Endothelial cell (in vitro differentiated cells): ENCODE measurements at regions not wholly inside any gene's neighbourhood (a gene's known extent, or its start where the extent isn't known, plus 50 kb on each side); places are given as distances from the start of the nearest gene placed in this dataset.

Experiments
- DNase-seq: peaks from one replicate; pipeline ENCODE4 v3.0.0; 2021; ENCODE audit warnings: low spot score
- H3K27ac Mint-ChIP-seq: one replicate; pipeline ENCODE4 v1.8.0; 2021; ENCODE audit warnings: mixed read lengths, inconsistent platforms; ENCODE audit not compliant: unreplicated experiment
- H3K27me3 Mint-ChIP-seq: one replicate; pipeline ENCODE4 v1.8.0; 2021; ENCODE audit warnings: mild to moderate bottlenecking, moderate library complexity, mixed read lengths, inconsistent platforms; ENCODE audit not compliant: unreplicated experiment
- H3K36me3 Mint-ChIP-seq: one replicate; pipeline ENCODE4 v1.8.0; 2021; ENCODE audit warnings: mild to moderate bottlenecking, low read depth, mixed read lengths, inconsistent platforms; ENCODE audit not compliant: unreplicated experiment
- H3K4me1 Mint-ChIP-seq: one replicate; pipeline ENCODE4 v1.8.0; 2021; ENCODE audit warnings: mild to moderate bottlenecking, mixed read lengths, inconsistent platforms; ENCODE audit not compliant: unreplicated experiment
- H3K4me3 Mint-ChIP-seq: one replicate; pipeline ENCODE4 v1.8.0; 2021; ENCODE audit warnings: mild to moderate bottlenecking, mixed read lengths, inconsistent platforms; ENCODE audit not compliant: unreplicated experiment
- H3K9me3 Mint-ChIP-seq: one replicate; pipeline ENCODE4 v1.8.0; 2021; ENCODE audit warnings: mixed read lengths, inconsistent platforms; ENCODE audit not compliant: unreplicated experiment
- CTCF ChIP-seq: fragments of 200-600 bp; sonication (generic); IDR thresholded peaks from one replicate; pipeline ENCODE4 v1.5.0; 2021; ENCODE audit warnings: antibody characterized with exemption; ENCODE audit not compliant: unreplicated experiment

GRCh38 chr12:65592416-65592815 is 231.9 kb upstream of the HMGA2 start:
- Mint-ChIP-seq H3K4me1 (peaks cover 16% of the 10 kb centered on the region), H3K4me3 (no peak overlapping the region), H3K9me3 (no peaks in the 10 kb centered on the region), H3K27ac (no peak overlapping the region), H3K36me3 (no peaks in the 10 kb centered on the region), H3K27me3 (peaks cover 2% of the 10 kb centered on the region)
- DNase-seq = no peak
- no peak for TF ChIP-seq CTCF

- DNase-seq = no peak
- Mint-ChIP-seq H3K36me3 (no peaks in the 10 kb centered on the region), H3K27ac (no peak overlapping the region), H3K27me3 (peaks cover 2% of the 10 kb centered on the region), H3K4me1 (peaks cover 16% of the 10 kb centered on the region), H3K9me3 (no peaks in the 10 kb centered on the region), H3K4me3 (no peak overlapping the region)
- no peak for TF ChIP-seq CTCF
Observed at GRCh38 chr12:65593239-65593701, 231.0 kb upstream of the HMGA2 start.

GRCh38 chr12:65594409-65594808 is 229.9 kb upstream of the HMGA2 start:
- DNase-seq = no peak
- Mint-ChIP-seq H3K9me3 (no peaks in the 10 kb centered on the region), H3K4me1 (peaks cover 16% of the 10 kb centered on the region), H3K27me3 (peaks cover 2% of the 10 kb centered on the region), H3K27ac (peak overlapping the region; percentile 86), H3K4me3 (no peak overlapping the region), H3K36me3 (no peaks in the 10 kb centered on the region)
- TF ChIP-seq CTCF = no peak

- TF ChIP-seq CTCF = no peak
- peaks cover 16% of the 10 kb centered on the region for H3K4me1 Mint-ChIP-seq
- H3K27ac Mint-ChIP-seq = no peak overlapping the region
- H3K9me3 Mint-ChIP-seq = no peaks in the 10 kb centered on the region
- no peaks in the 10 kb centered on the region for H3K36me3 Mint-ChIP-seq
- H3K27me3 Mint-ChIP-seq = peaks cover 2% of the 10 kb centered on the region
- no peak overlapping the region for H3K4me3 Mint-ChIP-seq
- no peak for DNase-seq
Observed at GRCh38 chr12:65595016-65595560, 229.2 kb upstream of the HMGA2 start.

- Mint-ChIP-seq H3K27me3 (peaks cover 2% of the 10 kb centered on the region), H3K27ac (no peak overlapping the region), H3K4me3 (no peak overlapping the region), H3K36me3 (no peaks in the 10 kb centered on the region), H3K9me3 (no peaks in the 10 kb centered on the region), H3K4me1 (peaks cover 16% of the 10 kb centered on the region)
- TF ChIP-seq CTCF = no peak
- DNase-seq = no peak
Observed at GRCh38 chr12:65596514-65597091, 227.7 kb upstream of the HMGA2 start.
